ENCODE measurements at regions not wholly inside any gene's neighbourhood (a gene's known extent, or its start where the extent isn't known, plus 50 kb on each side); places are given as distances from the start of the nearest gene placed in this dataset.

DNA sequence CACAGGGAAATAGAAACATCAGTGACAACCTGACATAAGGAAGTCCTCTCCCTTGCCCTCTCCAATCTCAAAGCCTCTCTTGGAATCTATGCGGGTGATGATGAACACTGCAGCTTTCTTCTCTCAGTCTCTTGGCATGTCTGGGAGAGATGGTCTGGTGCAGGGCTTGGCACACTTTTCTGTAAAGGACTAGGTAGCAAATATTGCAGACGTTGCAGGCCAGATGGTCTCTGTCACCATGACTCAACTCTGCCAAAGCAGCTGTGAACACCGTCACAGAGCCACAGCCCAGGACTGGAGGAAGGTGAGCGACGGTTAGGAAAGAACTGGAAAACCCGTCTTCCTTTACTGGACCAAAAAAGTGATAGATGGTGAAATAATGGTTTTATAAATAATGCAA is 591.0 kb upstream of the TMEM132C start:
- TF ChIP-seq, protein P1, sequence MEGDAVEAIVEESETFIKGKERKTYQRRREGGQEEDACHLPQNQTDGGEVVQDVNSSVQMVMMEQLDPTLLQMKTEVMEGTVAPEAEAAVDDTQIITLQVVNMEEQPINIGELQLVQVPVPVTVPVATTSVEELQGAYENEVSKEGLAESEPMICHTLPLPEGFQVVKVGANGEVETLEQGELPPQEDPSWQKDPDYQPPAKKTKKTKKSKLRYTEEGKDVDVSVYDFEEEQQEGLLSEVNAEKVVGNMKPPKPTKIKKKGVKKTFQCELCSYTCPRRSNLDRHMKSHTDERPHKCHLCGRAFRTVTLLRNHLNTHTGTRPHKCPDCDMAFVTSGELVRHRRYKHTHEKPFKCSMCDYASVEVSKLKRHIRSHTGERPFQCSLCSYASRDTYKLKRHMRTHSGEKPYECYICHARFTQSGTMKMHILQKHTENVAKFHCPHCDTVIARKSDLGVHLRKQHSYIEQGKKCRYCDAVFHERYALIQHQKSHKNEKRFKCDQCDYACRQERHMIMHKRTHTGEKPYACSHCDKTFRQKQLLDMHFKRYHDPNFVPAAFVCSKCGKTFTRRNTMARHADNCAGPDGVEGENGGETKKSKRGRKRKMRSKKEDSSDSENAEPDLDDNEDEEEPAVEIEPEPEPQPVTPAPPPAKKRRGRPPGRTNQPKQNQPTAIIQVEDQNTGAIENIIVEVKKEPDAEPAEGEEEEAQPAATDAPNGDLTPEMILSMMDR (conservative IDR thresholded peaks at IDR 0.05; ENCODE audit: low read depth), result no peak
- no peak overlapping the region for H3K27ac ChIP-seq
- POLR2A ChIA-PET (ENCODE audit: low non-redundant PET), result no interaction called here
- no peak for DNase-seq (ENCODE audit: low spot score)
- CTCF ChIA-PET, result no interaction called here

DNA sequence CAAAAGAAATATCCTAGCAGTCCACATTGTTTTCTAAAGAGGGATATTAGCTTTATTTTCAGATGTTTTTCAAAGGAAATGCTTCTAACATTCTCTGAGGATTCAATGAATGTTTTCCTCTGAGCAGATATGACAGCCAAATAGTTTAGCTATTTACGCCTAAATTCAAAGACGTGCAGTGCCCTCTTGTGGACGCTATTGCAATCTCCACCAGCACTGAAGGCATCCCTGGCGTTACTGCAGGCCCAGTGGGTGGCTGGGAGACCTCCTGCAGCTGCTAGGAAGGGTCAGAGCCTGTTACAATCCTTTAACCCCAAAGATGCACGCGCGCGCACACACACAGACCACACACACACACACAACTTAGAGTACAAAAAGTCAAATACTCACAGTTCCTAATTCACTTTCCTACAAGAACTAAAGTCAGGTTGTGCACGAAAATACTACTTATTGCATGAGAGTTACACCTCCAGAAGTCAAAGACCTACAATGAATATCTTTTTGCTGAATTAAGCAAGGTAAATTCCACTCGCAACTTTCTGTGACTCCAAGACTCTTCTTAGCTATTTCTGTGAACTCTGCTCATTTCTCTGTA is 589.3 kb upstream of the TMEM132C start:
- POLR2A ChIA-PET (ENCODE audit: low non-redundant PET), result no interaction called here
- TF ChIP-seq, protein P1 (conservative IDR thresholded peaks at IDR 0.05; ENCODE audit: low read depth), result peak; percentile 70
- no peak overlapping the region for H3K27ac ChIP-seq
- CTCF ChIA-PET, result interaction anchor here (0.6 to 1.6 kb wide), 16 partner anchors 9 to 391 kb away, joined by 3 to 8 read pairs (median 4); no protein-coding TSS in a partner anchor
- peak; percentile 53 for DNase-seq (ENCODE audit: low spot score)

DNA sequence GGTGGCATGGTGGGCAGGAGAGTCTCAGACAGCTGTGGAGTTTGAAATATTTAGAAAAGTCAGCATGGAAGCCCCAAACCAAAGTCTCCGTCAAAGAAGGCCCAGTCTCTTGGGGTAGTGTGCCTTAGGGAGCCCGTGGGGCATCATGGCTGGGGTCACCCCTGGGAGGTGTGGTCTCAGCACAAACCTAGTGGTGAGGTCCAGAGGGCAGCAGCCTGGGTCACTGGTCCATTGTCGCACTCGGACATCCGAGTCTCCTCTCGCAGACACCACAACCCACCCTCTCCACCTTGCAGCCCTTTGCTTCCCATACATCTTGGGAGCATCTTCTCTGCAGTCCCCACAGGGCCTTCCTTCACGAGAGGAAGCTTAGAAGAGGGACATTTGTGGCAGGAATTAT is 588.0 kb upstream of the TMEM132C start:
- no peak for DNase-seq (ENCODE audit: low spot score)
- TF ChIP-seq, protein P1 (conservative IDR thresholded peaks at IDR 0.05; ENCODE audit: low read depth), result no peak
- no peak overlapping the region for H3K27ac ChIP-seq
- POLR2A ChIA-PET (ENCODE audit: low non-redundant PET), result no interaction called here
- CTCF ChIA-PET, result interaction anchor here (0.7 to 1.2 kb wide), 3 partner anchors 10 to 853 kb away, joined by 3 to 8 read pairs (median 4); no protein-coding TSS in a partner anchor

DNA sequence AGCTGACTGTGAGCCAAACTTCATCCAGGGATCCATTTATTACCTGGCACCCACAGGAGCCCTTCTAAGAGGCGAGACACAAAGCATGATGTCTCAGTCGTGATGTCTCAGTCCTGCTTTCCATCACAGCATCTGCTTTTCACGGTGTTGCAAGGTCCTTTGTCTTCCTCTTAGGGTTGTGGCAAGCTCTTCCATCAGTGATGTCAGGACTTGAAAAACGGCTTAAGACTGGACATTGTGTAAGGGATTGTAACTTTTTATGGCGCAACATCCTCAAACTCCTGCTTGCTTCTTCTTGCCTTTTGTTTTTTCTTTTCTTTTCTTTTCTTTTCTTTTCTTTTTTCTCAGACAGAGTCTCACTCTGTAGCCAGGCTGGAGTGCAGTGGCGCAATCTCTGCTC is 586.5 kb upstream of the TMEM132C start:
- TF ChIP-seq, protein P1 (conservative IDR thresholded peaks at IDR 0.05; ENCODE audit: low read depth), result no peak
- CTCF ChIA-PET, result interaction anchor here (0.6 kb wide), 1 partner anchor 82 kb away, joined by 7 read pairs; no protein-coding TSS in a partner anchor
- POLR2A ChIA-PET (ENCODE audit: low non-redundant PET), result no interaction called here
- no peak for DNase-seq (ENCODE audit: low spot score)
- no peak overlapping the region for H3K27ac ChIP-seq

DNA sequence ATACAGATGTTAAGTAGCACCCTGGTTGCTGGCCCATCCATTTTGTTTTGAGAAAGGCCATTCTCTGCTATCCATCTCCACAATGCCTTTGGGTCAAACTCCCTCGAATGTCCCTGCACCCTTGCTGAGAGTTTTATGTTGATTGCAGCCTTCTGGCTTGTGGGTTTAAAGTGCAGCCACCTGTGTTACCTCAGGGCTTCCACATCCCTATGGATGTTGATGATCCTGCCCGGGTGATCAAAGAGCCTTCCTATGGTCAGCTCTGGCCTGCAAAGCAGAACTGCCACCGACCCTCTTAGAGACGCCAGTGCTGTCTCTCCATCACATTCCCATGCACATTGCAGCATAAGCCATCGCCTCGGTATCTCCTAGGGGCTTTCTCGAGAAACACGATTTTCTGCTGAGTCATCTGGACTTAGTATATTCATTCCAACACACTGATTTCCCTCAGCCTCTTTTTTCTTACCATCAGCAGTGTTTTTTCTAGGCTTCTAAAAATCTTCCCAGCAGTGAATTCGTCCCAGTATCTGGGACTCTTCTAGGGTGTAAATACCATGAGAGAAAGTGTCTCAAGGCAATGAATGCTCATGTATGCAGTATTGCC is 585.7 kb upstream of the TMEM132C start:
- H3K27ac ChIP-seq, result no peak overlapping the region
- no peak for DNase-seq (ENCODE audit: low spot score)
- TF ChIP-seq, protein P1 (conservative IDR thresholded peaks at IDR 0.05; ENCODE audit: low read depth), result no peak
- CTCF ChIA-PET, result no interaction called here
- POLR2A ChIA-PET (ENCODE audit: low non-redundant PET), result no interaction called here

DNA sequence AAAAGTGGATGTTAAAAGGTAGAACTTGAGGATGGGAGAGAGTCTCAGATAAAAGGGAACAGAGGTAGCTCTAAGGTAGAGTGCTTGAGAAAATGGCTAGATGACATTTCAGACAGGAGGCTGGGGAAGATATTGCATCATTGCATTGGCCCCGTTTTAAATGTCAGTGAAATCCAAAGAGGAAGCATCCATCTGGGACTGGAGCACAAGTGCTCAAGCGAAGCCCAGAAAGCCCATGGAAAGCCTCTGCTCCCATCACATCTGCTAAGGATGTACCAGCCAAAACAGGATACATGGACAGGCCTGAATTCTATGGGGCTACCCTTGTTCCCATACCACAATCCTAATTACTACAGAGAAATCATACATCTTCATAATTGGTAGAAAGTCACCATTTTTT is 581.5 kb upstream of the TMEM132C start:
- DNase-seq (ENCODE audit: low spot score), result no peak
- TF ChIP-seq, protein P1 (conservative IDR thresholded peaks at IDR 0.05; ENCODE audit: low read depth), result no peak
- ChIA-PET CTCF (interaction anchor here (0.7 kb wide), 1 partner anchor 1074 kb away, joined by 3 read pairs; no protein-coding TSS in a partner anchor), POLR2A (ENCODE audit: low non-redundant PET) (no interaction called here)
- H3K27ac ChIP-seq, result no peak overlapping the region

All from RWPE1 (cell line).